ENCODE measurements at regions not wholly inside any gene's neighbourhood (a gene's known extent, or its start where the extent isn't known, plus 50 kb on each side); places are given as distances from the start of the nearest gene placed in this dataset.

DNA sequence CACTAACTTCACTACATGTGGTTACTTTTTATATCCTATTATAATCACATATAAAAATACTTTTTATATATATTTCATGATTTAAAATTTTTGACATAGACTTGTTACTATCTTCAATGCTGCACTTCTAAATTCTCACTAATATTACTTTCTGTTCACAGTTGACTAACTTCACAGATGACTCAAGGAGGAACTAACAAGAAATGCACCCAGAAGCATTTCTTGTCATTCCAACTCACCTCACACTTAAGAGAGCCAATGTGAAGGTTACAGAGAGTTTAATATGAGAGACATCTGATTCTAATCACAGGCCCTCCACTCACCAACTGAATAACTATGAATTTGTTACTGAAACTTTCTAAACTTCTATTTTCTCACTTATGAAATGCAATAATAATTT lies 399.8 kb upstream of the SLC8A1 start:
- H3K27me3 ChIP-seq, result no peaks in the 10 kb centered on the region
- H3K4me1 ChIP-seq, result peaks cover 0 to 5% of the 10 kb centered on the region in 2 donors
- TF ChIP-seq, protein P1, sequence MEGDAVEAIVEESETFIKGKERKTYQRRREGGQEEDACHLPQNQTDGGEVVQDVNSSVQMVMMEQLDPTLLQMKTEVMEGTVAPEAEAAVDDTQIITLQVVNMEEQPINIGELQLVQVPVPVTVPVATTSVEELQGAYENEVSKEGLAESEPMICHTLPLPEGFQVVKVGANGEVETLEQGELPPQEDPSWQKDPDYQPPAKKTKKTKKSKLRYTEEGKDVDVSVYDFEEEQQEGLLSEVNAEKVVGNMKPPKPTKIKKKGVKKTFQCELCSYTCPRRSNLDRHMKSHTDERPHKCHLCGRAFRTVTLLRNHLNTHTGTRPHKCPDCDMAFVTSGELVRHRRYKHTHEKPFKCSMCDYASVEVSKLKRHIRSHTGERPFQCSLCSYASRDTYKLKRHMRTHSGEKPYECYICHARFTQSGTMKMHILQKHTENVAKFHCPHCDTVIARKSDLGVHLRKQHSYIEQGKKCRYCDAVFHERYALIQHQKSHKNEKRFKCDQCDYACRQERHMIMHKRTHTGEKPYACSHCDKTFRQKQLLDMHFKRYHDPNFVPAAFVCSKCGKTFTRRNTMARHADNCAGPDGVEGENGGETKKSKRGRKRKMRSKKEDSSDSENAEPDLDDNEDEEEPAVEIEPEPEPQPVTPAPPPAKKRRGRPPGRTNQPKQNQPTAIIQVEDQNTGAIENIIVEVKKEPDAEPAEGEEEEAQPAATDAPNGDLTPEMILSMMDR (IDR thresholded peaks at IDR 0.05), result no peak
- no peak for TF ChIP-seq POLR2A (IDR thresholded peaks at IDR 0.05)
- H3K36me3 ChIP-seq, result no peaks in the 10 kb centered on the region
- intact Hi-C loops (cut with DNase I), result no loop called here
- no peaks in the 10 kb centered on the region for H3K9me3 ChIP-seq
- H3K4me3 ChIP-seq (replicated peaks in 1 of 3), result no peak overlapping the region
- DNase-seq, result no peak
- H3K27ac ChIP-seq, result no peak overlapping the region

- WGBS, 2 donors, result 87 to 95% methylated on average over 1 of the region's 1 CpG
- Histone ChIP-seq H3K4me3 (replicated peaks in 1 of 3) (no peak overlapping the region), H3K27me3 (no peaks in the 10 kb centered on the region), H3K9me3 (no peaks in the 10 kb centered on the region), H3K27ac (no peak overlapping the region), H3K4me1 (no peaks in the 10 kb centered on the region), H3K36me3 (no peaks in the 10 kb centered on the region)
- no peak for DNase-seq
- intact Hi-C loops (cut with DNase I), result no loop called here
- TF ChIP-seq, protein P1 (IDR thresholded peaks at IDR 0.05), result no peak
- no peak for TF ChIP-seq POLR2A (IDR thresholded peaks at IDR 0.05)
These were observed 407.7 kb upstream of the SLC8A1 start for GRCh38 chr2:40859617-40860016.

- Histone ChIP-seq H3K4me3 (replicated peaks in 1 of 3) (no peak overlapping the region), H3K9me3 (no peaks in the 10 kb centered on the region), H3K4me1 (no peaks in the 10 kb centered on the region), H3K27me3 (no peaks in the 10 kb centered on the region), H3K27ac (no peak overlapping the region), H3K36me3 (no peaks in the 10 kb centered on the region)
- intact Hi-C loops (cut with DNase I), result no loop called here
- WGBS, 2 donors, result 90 to 91% methylated on average over 5 of the region's 5 CpGs
- TF ChIP-seq, protein P1 (IDR thresholded peaks at IDR 0.05), result no peak
- TF ChIP-seq POLR2A (IDR thresholded peaks at IDR 0.05), result no peak
- DNase-seq, result no peak
These were observed 415.9 kb upstream of the SLC8A1 start for GRCh38 chr2:40867829-40868228.

DNA sequence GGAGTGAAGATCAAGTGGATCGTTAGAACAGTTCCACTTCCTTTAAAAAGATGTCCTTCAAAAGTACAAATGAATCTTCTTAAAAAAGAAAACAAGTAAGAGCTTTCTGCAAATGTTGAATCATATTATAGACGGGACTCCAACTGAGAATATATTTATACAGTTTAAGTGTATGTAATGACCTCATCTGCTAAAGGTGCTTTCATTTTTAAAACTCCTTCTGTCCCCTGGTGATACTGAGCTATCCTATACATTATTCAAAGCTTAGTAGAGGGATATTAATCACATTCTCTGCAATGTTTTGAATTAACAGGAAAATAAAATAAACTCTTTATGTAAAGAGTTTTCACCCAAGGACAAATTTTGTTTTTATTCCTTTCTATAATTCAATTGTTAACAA lies 420.7 kb upstream of the SLC8A1 start:
- TF ChIP-seq, protein P1 (IDR thresholded peaks at IDR 0.05), result no peak
- no peak for TF ChIP-seq POLR2A (IDR thresholded peaks at IDR 0.05)
- WGBS, 2 donors, result 47% methylated on average over 2 of the region's 2 CpGs
- H3K4me3 ChIP-seq (replicated peaks in 1 of 3), result no peak overlapping the region
- H3K27me3 ChIP-seq, result no peaks in the 10 kb centered on the region
- intact Hi-C loops (cut with DNase I), result no loop called here
- no peaks in the 10 kb centered on the region for H3K9me3 ChIP-seq
- no peak overlapping the region for H3K27ac ChIP-seq
- no peaks in the 10 kb centered on the region for H3K36me3 ChIP-seq
- no peak for DNase-seq
- H3K4me1 ChIP-seq, result no peaks in the 10 kb centered on the region

GRCh38 chr2:40874380-40874779 lies 422.5 kb upstream of the SLC8A1 start:
- no peaks in the 10 kb centered on the region for H3K27me3 ChIP-seq
- no peaks in the 10 kb centered on the region for H3K4me1 ChIP-seq
- TF ChIP-seq POLR2A (IDR thresholded peaks at IDR 0.05), result no peak
- TF ChIP-seq, protein P1 (IDR thresholded peaks at IDR 0.05), result no peak
- no peak overlapping the region for H3K27ac ChIP-seq
- intact Hi-C loops (cut with DNase I), result no loop called here
- no peak for DNase-seq
- H3K36me3 ChIP-seq, result no peaks in the 10 kb centered on the region
- H3K4me3 ChIP-seq (replicated peaks in 1 of 3), result no peak overlapping the region
- WGBS, 2 donors, result 93 to 94% methylated on average over 3 of the region's 3 CpGs
- H3K9me3 ChIP-seq, result no peaks in the 10 kb centered on the region

Data from thyroid gland (tissue), 4 donors.